MM.1S (cell line): ENCODE measurements at regions not wholly inside any gene's neighbourhood (a gene's known extent, or its start where the extent isn't known, plus 50 kb on each side); places are given as distances from the start of the nearest gene placed in this dataset.
A peak's percentile ranks its signal among the peaks of the same experiment; 100 is the strongest.

Experiments used
- DNase-seq: peaks from one replicate; pipeline ENCODE4 v3.0.0-alpha.2; 2015
- H2AFZ ChIP-seq: fragments of 300-600 bp; sonication (generic); 2 replicates; pipeline ENCODE4 v1.6.0; 2016; ENCODE audit warnings: antibody characterized with exemption, low read length
- H3F3A ChIP-seq: fragments of 300-600 bp; sonication (generic); 2 replicates; pipeline ENCODE4 v1.6.1; 2016; ENCODE audit warnings: mild to moderate bottlenecking, antibody characterized with exemption, low read length, moderate library complexity, mixed read lengths; ENCODE audit not compliant: insufficient read depth
- H3K27ac ChIP-seq: fragments of 300-600 bp; sonication (generic); 2 replicates; pipeline ENCODE4 v1.5.1; 2016; ENCODE audit warnings: mild to moderate bottlenecking, low read length
- H3K27me3 ChIP-seq: fragments of 300-600 bp; sonication (generic); replicated peaks from 2 replicates; pipeline ENCODE4 v1.6.0; 2016; ENCODE audit warnings: low read length; ENCODE audit not compliant: insufficient read depth
- H3K36me3 ChIP-seq: fragments of 300-600 bp; sonication (generic); replicated peaks from 2 replicates; pipeline ENCODE4 v1.6.1; 2016; ENCODE audit warnings: mild to moderate bottlenecking, low read length, mixed read lengths; ENCODE audit not compliant: insufficient read depth
- H3K4me1 ChIP-seq: fragments of 300-600 bp; sonication (generic); 2 replicates; pipeline ENCODE4 v1.6.1; 2016; ENCODE audit warnings: low read length, mixed read lengths
- H3K4me2 ChIP-seq: fragments of 300-600 bp; sonication (generic); 2 replicates; pipeline ENCODE4 v1.6.0; 2016; ENCODE audit warnings: low read depth, low read length
- H3K4me3 ChIP-seq: fragments of 300-600 bp; sonication (generic); 2 replicates; pipeline ENCODE4 v1.5.1; 2016; ENCODE audit warnings: low read length, mixed read lengths
- H3K79me2 ChIP-seq: fragments of 300-600 bp; sonication (generic); 2 replicates; pipeline ENCODE4 v1.6.1; 2016; ENCODE audit warnings: mixed run types, low read length, mixed read lengths
- H3K9ac ChIP-seq: fragments of 300-600 bp; sonication (generic); 2 replicates; pipeline ENCODE4 v1.6.1; 2016; ENCODE audit warnings: low read length, mixed read lengths
- H3K9me2 ChIP-seq: fragments of 300-600 bp; sonication (generic); replicated peaks from 2 replicates; pipeline ENCODE4 v1.6.1; 2016; ENCODE audit warnings: mild to moderate bottlenecking, low read length, mixed read lengths; ENCODE audit not compliant: insufficient read depth
- H3K9me3 ChIP-seq: fragments of 300-600 bp; sonication (generic); replicated peaks from 2 replicates; pipeline ENCODE4 v1.6.1; 2016; ENCODE audit warnings: mild to moderate bottlenecking, low read length, mixed read lengths; ENCODE audit not compliant: insufficient read depth
- H4K20me1 ChIP-seq: fragments of 300-600 bp; sonication (generic); 2 replicates; pipeline ENCODE4 v1.6.1; 2016; ENCODE audit warnings: mild to moderate bottlenecking, low read length, moderate library complexity, mixed read lengths; ENCODE audit not compliant: insufficient read depth
- CTCF ChIP-seq: fragments of 300-600 bp; sonication (generic); IDR thresholded peaks from 2 replicates; pipeline ENCODE4 v1.5.1; 2016; ENCODE audit warnings: antibody characterized with exemption, low read length, mixed read lengths
- EZH2 ChIP-seq: fragments of 300-600 bp; sonication (generic); optimal IDR thresholded peaks from 2 replicates; pipeline ENCODE3; 2017; ENCODE audit warnings: low read depth, mild to moderate bottlenecking, antibody characterized with exemption, low read length, mixed read lengths
- EZH2phosphoT487 ChIP-seq: fragments of 300-600 bp; sonication (generic); IDR thresholded peaks from 2 replicates; pipeline ENCODE4 v1.6.1; 2018; ENCODE audit warnings: antibody characterized with exemption, low read length

- no peak overlapping the region for H3K9ac ChIP-seq
- no peak for TF ChIP-seq EZH2
- no peak for TF ChIP-seq EZH2phosphoT487
- no peak for TF ChIP-seq CTCF
- DNase-seq: no peak
- no peaks in the 10 kb centered on the region for H3K27me3 ChIP-seq
- no peak overlapping the region for H3K4me3 ChIP-seq
- H3K9me2 ChIP-seq: no peaks in the 10 kb centered on the region
- H4K20me1 ChIP-seq: no peaks in the 10 kb centered on the region
- H3K9me3 ChIP-seq: no peaks in the 10 kb centered on the region
- no peak overlapping the region for H2AFZ ChIP-seq
- no peak overlapping the region for H3K27ac ChIP-seq
- no peaks in the 10 kb centered on the region for H3K36me3 ChIP-seq
- no peaks in the 10 kb centered on the region for H3K4me1 ChIP-seq
- no peaks in the 10 kb centered on the region for H3K79me2 ChIP-seq
- H3K4me2 ChIP-seq: no peak overlapping the region
- no peaks in the 10 kb centered on the region for H3F3A ChIP-seq
Measured at GRCh38 chr9:3650994-3651622, 125.3 kb upstream of the RFX3 start.

GRCh38 chr9:3648722-3649246, 123.0 kb upstream of the RFX3 start:
- Histone ChIP-seq H3K4me2 (no peak overlapping the region), H4K20me1 (no peaks in the 10 kb centered on the region), H3F3A (no peaks in the 10 kb centered on the region), H3K4me1 (no peaks in the 10 kb centered on the region), H3K27me3 (no peaks in the 10 kb centered on the region), H3K4me3 (no peak overlapping the region), H2AFZ (peak overlapping the region; percentile 19; the same call in 1 of the 2 replicates), H3K9ac (no peak overlapping the region), H3K9me3 (no peaks in the 10 kb centered on the region), H3K36me3 (no peaks in the 10 kb centered on the region), H3K9me2 (no peaks in the 10 kb centered on the region), H3K27ac (no peak overlapping the region), H3K79me2 (no peaks in the 10 kb centered on the region)
- TF ChIP-seq EZH2phosphoT487: no peak
- no peak for TF ChIP-seq CTCF
- no peak for TF ChIP-seq EZH2
- DNase-seq: no peak

GRCh38 chr9:3648266-3648665, 122.5 kb upstream of the RFX3 start:
- Histone ChIP-seq H2AFZ (no peak overlapping the region), H3K79me2 (no peaks in the 10 kb centered on the region), H3K27ac (no peak overlapping the region), H3K4me1 (no peaks in the 10 kb centered on the region), H3K27me3 (no peaks in the 10 kb centered on the region), H4K20me1 (no peaks in the 10 kb centered on the region), H3F3A (no peaks in the 10 kb centered on the region), H3K4me3 (no peak overlapping the region), H3K9me2 (no peaks in the 10 kb centered on the region), H3K9me3 (no peaks in the 10 kb centered on the region), H3K9ac (no peak overlapping the region), H3K4me2 (no peak overlapping the region), H3K36me3 (no peaks in the 10 kb centered on the region)
- TF ChIP-seq CTCF (no peak), EZH2 (no peak), EZH2phosphoT487 (no peak)
- DNase-seq: no peak
